CD1c-positive myeloid dendritic cell (primary cell): ENCODE measurements at regions not wholly inside any gene's neighbourhood (a gene's known extent, or its start where the extent isn't known, plus 50 kb on each side); places are given as distances from the start of the nearest gene placed in this dataset.
A peak's percentile ranks its signal among the peaks of the same experiment; 100 is the strongest.

ENCODE experiments used
- DNase-seq: peaks from one replicate; pipeline ENCODE4 v3.0.0-alpha.2; 2016; ENCODE audit errors: extremely low spot score

DNA sequence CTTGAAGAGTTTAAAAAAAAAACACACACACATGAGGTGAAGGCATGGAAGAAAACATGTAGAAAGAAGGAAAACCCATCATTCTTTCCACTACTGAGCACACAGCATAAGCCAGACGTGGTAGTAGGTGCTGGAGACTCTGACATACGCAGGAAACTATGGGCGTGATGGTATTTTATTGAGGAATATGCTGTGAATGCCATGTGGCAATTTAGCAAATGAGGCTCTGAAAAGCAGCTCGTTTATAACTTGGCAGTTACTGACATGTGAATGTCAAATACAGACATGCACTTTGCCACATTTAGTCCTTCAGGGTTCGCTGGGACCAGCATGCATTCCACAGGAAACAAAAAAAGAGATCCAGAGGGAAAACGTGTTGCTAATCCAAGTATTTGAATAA is 74.3 kb upstream of the IFNAR2 start:
- no peak for DNase-seq

DNA sequence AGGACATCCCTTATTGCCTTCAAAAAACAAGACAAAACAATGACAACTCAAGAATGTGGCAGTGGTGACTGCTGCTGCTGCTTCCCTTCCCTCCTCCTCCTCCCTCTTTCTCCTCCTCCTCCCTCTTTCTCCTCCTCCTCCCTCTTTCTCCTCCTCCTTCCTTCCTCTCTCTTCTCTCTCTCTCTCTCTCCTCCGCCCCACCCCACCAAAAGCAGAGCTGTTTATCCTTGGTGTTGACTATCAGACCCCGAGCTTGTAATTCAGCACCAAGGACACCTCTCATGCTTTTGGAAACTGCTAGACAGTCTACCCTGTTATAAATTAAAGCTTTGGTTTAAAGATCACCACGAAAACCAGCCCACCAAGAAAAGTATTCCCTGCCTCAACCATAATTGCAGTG is 72.4 kb upstream of the IFNAR2 start:
- no peak for DNase-seq

DNA sequence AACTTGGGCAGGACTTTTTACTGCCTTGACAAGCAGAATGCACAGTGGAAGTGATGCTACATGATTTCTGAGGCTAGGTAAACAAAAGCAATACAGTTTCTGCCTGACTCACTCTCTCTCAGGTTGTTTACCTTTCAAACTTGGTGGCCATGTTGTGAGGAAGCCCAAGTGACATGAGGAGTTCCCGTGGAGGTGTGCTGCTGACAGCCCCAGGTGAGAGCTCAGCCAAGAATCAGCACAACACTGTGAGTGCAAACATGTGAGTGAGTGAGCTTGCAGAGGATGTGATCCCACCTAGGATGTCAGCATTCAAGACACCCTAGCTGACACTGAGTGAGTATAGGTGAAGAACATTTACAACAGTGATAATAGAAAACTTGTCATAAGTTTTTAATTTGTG is 71.1 kb upstream of the IFNAR2 start:
- DNase-seq, result no peak

DNA sequence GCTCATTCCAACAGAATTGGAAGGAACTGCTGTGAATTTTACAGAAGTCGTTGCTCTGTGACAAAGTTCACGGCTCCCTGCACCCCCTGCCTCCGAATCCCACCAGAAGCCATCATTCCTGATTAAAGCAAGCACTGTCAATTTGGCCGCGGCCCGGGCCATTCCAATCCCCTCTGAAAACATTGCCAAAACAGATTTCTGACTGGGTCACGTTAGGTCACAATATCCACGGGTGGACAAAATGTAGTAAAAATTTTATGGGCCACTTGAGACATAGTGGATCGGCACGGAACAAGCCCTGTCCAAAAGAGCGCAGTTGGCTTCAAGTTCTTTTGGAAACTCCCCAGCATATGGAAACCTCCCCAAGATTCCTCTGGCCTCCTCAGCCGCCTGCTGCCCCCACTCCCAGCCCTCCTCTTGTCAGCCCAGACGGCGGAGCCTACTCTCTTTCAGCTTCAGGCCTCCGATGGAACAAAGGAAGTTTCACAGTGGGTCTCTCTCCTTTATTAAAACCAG is 67.2 kb upstream of the IFNAR2 start:
- no peak for DNase-seq

DNA sequence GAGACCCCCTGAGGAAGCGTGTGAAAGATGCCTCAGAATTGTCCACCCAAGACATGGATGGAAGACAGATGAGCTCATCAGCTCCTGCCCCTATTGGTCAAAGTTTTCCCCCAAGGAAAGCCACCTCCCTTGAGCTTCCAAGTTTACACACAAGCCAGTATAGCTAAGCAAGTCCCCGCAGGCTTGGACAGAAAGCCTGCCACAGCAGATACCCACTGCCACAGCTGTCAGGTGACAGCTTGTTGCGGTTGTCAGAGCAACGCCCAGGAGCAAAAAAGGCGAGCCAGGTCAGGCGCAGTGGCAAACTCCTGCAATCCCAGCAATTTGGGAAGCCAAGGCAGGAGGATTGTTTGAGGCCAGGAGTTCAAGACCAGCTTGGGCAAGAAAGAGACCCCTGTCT is 60.9 kb upstream of the IFNAR2 start:
- DNase-seq, result no peak

DNA sequence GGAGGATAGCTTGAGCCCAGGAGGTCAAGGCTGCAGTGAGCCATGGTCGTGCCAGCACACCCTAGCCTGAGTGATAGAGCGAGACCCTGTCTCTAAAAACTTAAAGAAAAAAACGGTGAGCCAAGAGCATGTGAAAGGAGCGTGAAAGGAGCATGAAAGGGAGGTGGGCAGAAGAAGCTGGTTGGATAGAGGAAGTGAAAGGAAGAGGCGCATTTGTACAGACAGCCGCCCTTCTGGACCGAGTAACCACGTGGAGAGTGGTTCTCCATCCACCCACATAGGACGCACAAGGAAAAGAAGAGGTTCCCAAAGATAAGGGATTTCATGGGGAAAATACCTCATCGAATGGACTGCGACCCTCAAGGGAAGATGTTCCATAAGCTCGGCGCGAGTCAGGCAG is 60.4 kb upstream of the IFNAR2 start:
- DNase-seq, result peak; percentile 58

DNA sequence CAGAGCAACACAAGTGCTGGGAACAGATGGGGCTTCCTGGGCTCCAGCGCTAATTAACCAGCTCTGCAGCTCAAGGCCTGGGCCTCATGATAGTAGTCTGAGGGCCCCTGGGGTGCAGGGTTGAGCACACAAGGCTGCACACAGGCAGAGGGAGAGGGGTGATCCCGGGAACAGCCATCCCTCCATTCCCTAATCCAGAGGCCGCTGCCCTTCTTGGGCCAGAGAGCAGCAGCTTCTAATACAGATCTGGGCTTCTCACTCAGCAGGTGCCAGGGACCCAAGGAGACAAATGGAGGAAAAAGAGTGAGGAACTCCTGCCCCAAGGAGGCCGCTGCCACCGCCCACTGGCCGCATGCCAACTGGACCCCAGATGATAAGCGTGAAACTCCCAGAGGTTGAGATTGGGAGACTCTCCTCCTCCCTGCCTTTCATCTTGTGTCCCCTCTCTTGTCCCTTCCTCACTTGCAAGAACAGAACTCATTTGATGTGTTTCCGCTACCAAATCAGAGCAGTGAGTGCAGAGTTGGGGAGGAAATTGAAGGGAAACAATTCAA is 58.0 kb upstream of the IFNAR2 start:
- no peak for DNase-seq

DNA sequence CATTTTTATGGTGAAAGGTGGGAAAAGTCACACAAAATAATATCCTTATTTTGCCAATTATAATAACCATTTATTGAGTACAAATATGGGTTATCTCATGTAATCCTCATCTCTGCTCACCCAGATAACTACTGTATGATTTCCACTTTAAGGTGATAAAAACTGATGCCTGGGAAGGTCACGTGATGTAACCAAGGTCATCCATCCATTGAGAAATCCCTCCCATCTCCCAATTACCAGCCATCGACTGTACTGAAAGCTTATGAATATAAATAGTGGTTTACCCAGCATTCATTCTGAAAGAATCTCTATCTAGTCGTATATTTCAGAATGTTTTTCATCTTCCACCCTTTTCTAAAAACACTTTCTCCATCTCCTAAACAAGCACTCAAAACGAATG is 55.0 kb upstream of the IFNAR2 start:
- no peak for DNase-seq
